ENCODE measurements at regions not wholly inside any gene's neighbourhood (a gene's known extent, or its start where the extent isn't known, plus 50 kb on each side); places are given as distances from the start of the nearest gene placed in this dataset.

GRCh38 chr7:18370633-18371032 lies 124.9 kb upstream of the HDAC9 start:
- no peak for DNase-seq

- no peak for DNase-seq
Observed at GRCh38 chr7:18378989-18379605, 116.5 kb upstream of the HDAC9 start.

- peak; percentile 29 for DNase-seq
Observed at GRCh38 chr7:18384491-18385143, 110.9 kb upstream of the HDAC9 start.

- no peak for DNase-seq
Observed at GRCh38 chr7:18386607-18387006, 108.9 kb upstream of the HDAC9 start.

GRCh38 chr7:18387191-18387735 lies 108.3 kb upstream of the HDAC9 start:
- DNase-seq: no peak

GRCh38 chr7:18390535-18390907 lies 105.0 kb upstream of the HDAC9 start:
- no peak for DNase-seq

GRCh38 chr7:18393465-18394118 lies 102.0 kb upstream of the HDAC9 start:
- no peak for DNase-seq

- no peak for DNase-seq
Observed at GRCh38 chr7:18395868-18396267, 99.7 kb upstream of the HDAC9 start.

GRCh38 chr7:18396953-18397352 lies 98.6 kb upstream of the HDAC9 start:
- DNase-seq: no peak

GRCh38 chr7:18399436-18400235 lies 95.9 kb upstream of the HDAC9 start:
- no peak for DNase-seq

GRCh38 chr7:18400275-18400674 lies 95.3 kb upstream of the HDAC9 start:
- no peak for DNase-seq

- no peak for DNase-seq
Observed at GRCh38 chr7:18400726-18401125, 94.8 kb upstream of the HDAC9 start.

- DNase-seq: no peak
Observed at GRCh38 chr7:18401757-18402156, 93.8 kb upstream of the HDAC9 start.

- DNase-seq: no peak
Observed at GRCh38 chr7:18402488-18403183, 92.9 kb upstream of the HDAC9 start.

GRCh38 chr7:18405726-18406125 lies 89.8 kb upstream of the HDAC9 start:
- no peak for DNase-seq

- no peak for DNase-seq
Observed at GRCh38 chr7:18407385-18407784, 88.2 kb upstream of the HDAC9 start.

GRCh38 chr7:18408461-18408860 lies 87.1 kb upstream of the HDAC9 start:
- no peak for DNase-seq

- no peak for DNase-seq
Observed at GRCh38 chr7:18408868-18409267, 86.7 kb upstream of the HDAC9 start.

- no peak for DNase-seq
Observed at GRCh38 chr7:18413447-18413846, 82.1 kb upstream of the HDAC9 start.

- no peak for DNase-seq
Observed at GRCh38 chr7:18414885-18415284, 80.7 kb upstream of the HDAC9 start.

GRCh38 chr7:18416988-18417387 lies 78.6 kb upstream of the HDAC9 start:
- DNase-seq: no peak

- no peak for DNase-seq
Observed at GRCh38 chr7:18419456-18419855, 76.1 kb upstream of the HDAC9 start.

GRCh38 chr7:18420108-18420507 lies 75.4 kb upstream of the HDAC9 start:
- no peak for DNase-seq

All from NCI-H2171 (cell line).